ENCODE measurements at regions not wholly inside any gene's neighbourhood (a gene's known extent, or its start where the extent isn't known, plus 50 kb on each side); places are given as distances from the start of the nearest gene placed in this dataset.

- no peak for DNase-seq
- WGBS (ENCODE audit: insufficient coverage), result 100% methylated on average over 2 of the region's 10 CpGs
- Histone ChIP-seq H3K9ac (ENCODE audit: low read length) (no peak overlapping the region), H3K4me3 (ENCODE audit: control extremely low read depth in 1 of 5, extremely low read depth in 1 of 5, insufficient read depth in 1 of 5, low read depth in 2 of 5, low read length in 4 of 5) (no peak overlapping the region), H2AFZ (ENCODE audit: insufficient read depth, low read depth, low read length, poor library complexity, severe bottlenecking) (no peak overlapping the region), H3K27me3 (replicated peaks in 1 of 4; ENCODE audit: control extremely low read depth in 1 of 4, control insufficient read depth in 3 of 4, insufficient read depth in 4 of 4, low read length in 3 of 4) (peaks cover 0 to 6% (median 0%) of the 10 kb centered on the region in 4 experiments), H3K4me2 (replicated peaks; ENCODE audit: low read depth, low read length, poor library complexity, severe bottlenecking) (no peak overlapping the region), H3K4me1 (ENCODE audit: control insufficient read depth in 2 of 2, insufficient read depth in 2 of 2, low read length in 2 of 2) (no peaks in the 10 kb centered on the region), H3K36me3 (replicated peaks in 1 of 2; ENCODE audit: control extremely low read depth in 1 of 2, control insufficient read depth in 1 of 2, extremely low read depth in 1 of 2, insufficient read depth in 2 of 2, low read length in 1 of 2) (no peaks in the 10 kb centered on the region), H3K79me2 (ENCODE audit: control insufficient read depth, insufficient read depth, low read length) (no peaks in the 10 kb centered on the region), H4K20me1 (ENCODE audit: control insufficient read depth, insufficient read depth, low read length, poor library complexity, severe bottlenecking) (no peaks in the 10 kb centered on the region), H3K27ac (ENCODE audit: low read length in 2 of 2) (no peak overlapping the region), H3K9me3 (ENCODE audit: control extremely low read depth in 1 of 3, control insufficient read depth in 2 of 3, insufficient read depth in 1 of 3, low read length in 2 of 3) (no peaks in the 10 kb centered on the region)
- intact Hi-C loops (cut with micrococcal nuclease), result no loop called here
- Mint-ChIP-seq H3K4me1 (no peaks in the 10 kb centered on the region), H3K9me3 (ENCODE audit: insufficient read depth) (no peaks in the 10 kb centered on the region), H3K27ac (no peak overlapping the region), H3K4me3 (no peak overlapping the region), H3K27me3 (peaks cover 40% of the 10 kb centered on the region)
- POLR2A ChIA-PET, result no interaction called here
- CTCF ChIA-PET, result no interaction called here
- TF ChIP-seq EZH2 (IDR thresholded peaks at IDR 0.05; ENCODE audit: borderline replicate concordance, insufficient read depth, low read depth, low read length, poor library complexity, severe bottlenecking) (no peak), CTCF (IDR thresholded peaks at IDR 0.05) (no peak)
- ATAC-seq (ENCODE audit: low read depth), result no peak
Measured at GRCh38 chr4:10169839-10170387, 53.3 kb upstream of the WDR1 start.

- no peak overlapping the region for H3K27ac Mint-ChIP-seq
- no peaks in the 10 kb centered on the region for H3K79me2 ChIP-seq (ENCODE audit: control insufficient read depth, insufficient read depth, low read length)
- CTCF ChIA-PET, result interaction anchor here (1.3 kb wide), 1 partner anchor 368 kb away, joined by 3 read pairs; no protein-coding TSS in a partner anchor
- no peaks in the 10 kb centered on the region for H3K36me3 ChIP-seq (replicated peaks in 1 of 2; ENCODE audit: control extremely low read depth in 1 of 2, control insufficient read depth in 1 of 2, extremely low read depth in 1 of 2, insufficient read depth in 2 of 2, low read length in 1 of 2)
- H3K9ac ChIP-seq (ENCODE audit: low read length), result no peak overlapping the region
- no peaks in the 10 kb centered on the region for H3K9me3 ChIP-seq (ENCODE audit: control extremely low read depth in 1 of 3, control insufficient read depth in 2 of 3, insufficient read depth in 1 of 3, low read length in 2 of 3)
- H3K4me2 ChIP-seq (replicated peaks; ENCODE audit: low read depth, low read length, poor library complexity, severe bottlenecking), result no peak overlapping the region
- POLR2A ChIA-PET, result interaction anchor here (0.5 kb wide), 1 partner anchor 51 kb away, joined by 5 read pairs; no protein-coding TSS in a partner anchor
- H4K20me1 ChIP-seq (ENCODE audit: control insufficient read depth, insufficient read depth, low read length, poor library complexity, severe bottlenecking), result no peaks in the 10 kb centered on the region
- no peak overlapping the region for H2AFZ ChIP-seq (ENCODE audit: insufficient read depth, low read depth, low read length, poor library complexity, severe bottlenecking)
- no peaks in the 10 kb centered on the region for H3K9me3 Mint-ChIP-seq (ENCODE audit: insufficient read depth)
- WGBS (ENCODE audit: insufficient coverage), result 25% methylated on average over 2 of the region's 3 CpGs
- H3K27me3 Mint-ChIP-seq, result peaks cover 38% of the 10 kb centered on the region
- H3K4me3 ChIP-seq (ENCODE audit: control extremely low read depth in 1 of 5, extremely low read depth in 1 of 5, insufficient read depth in 1 of 5, low read depth in 2 of 5, low read length in 4 of 5), result no peak overlapping the region
- H3K4me1 ChIP-seq (ENCODE audit: control insufficient read depth in 2 of 2, insufficient read depth in 2 of 2, low read length in 2 of 2), result no peaks in the 10 kb centered on the region
- DNase-seq (no peak), ATAC-seq (ENCODE audit: low read depth) (no peak)
- H3K27ac ChIP-seq (ENCODE audit: low read length in 2 of 2), result no peak overlapping the region
- H3K4me3 Mint-ChIP-seq, result no peak overlapping the region
- TF ChIP-seq EZH2 (IDR thresholded peaks at IDR 0.05; ENCODE audit: borderline replicate concordance, insufficient read depth, low read depth, low read length, poor library complexity, severe bottlenecking) (no peak), CTCF (IDR thresholded peaks at IDR 0.05) (no peak)
- H3K27me3 ChIP-seq (replicated peaks in 1 of 4; ENCODE audit: control extremely low read depth in 1 of 4, control insufficient read depth in 3 of 4, insufficient read depth in 4 of 4, low read length in 3 of 4), result peaks cover 0 to 2% (median 0%) of the 10 kb centered on the region in 4 experiments
- intact Hi-C loops (cut with micrococcal nuclease), result no loop called here
- H3K4me1 Mint-ChIP-seq, result no peaks in the 10 kb centered on the region
Measured at GRCh38 chr4:10168151-10168550, 51.6 kb upstream of the WDR1 start.

Measured in B cell (primary cell).